Stomach (tissue), 8 donors: ENCODE measurements at regions not wholly inside any gene's neighbourhood (a gene's known extent, or its start where the extent isn't known, plus 50 kb on each side); places are given as distances from the start of the nearest gene placed in this dataset.

Source experiments
- DNase-seq, 2 donors: peaks; one replicate each; pipeline versions ENCODE4 v3.0.0 to v3.0.0-alpha.2; 2013 to 2019
- H3K27ac ChIP-seq, 5 donors: fragments of 200-600 bp in 4 of 5; sonication (generic) in 4 of 5; one replicate each; pipeline ENCODE4 v1.5.1; 2013 to 2019; ENCODE audit warnings: mild to moderate bottlenecking in 1 of 5, moderate library complexity in 1 of 5
- H3K27me3 ChIP-seq, 3 donors: fragments of 200-600 bp; sonication (generic); one replicate each; pipeline ENCODE4 v1.5.1; 2017 to 2019; ENCODE audit warnings: mixed run types in 1 of 3
- H3K36me3 ChIP-seq, 4 donors: fragments of 200-600 bp; sonication (generic); 1 replicate in 3 of 4; 2 replicates in 1 of 4; pipeline ENCODE4 v1.5.1; 2016 to 2019
- H3K4me1 ChIP-seq, 4 donors: fragments of 200-600 bp; sonication (generic); one replicate each; pipeline ENCODE4 v1.5.1; 2016 to 2019
- H3K4me3 ChIP-seq, 4 donors: fragments of 200-600 bp; sonication (generic) in 3 of 4; one replicate each; pipeline ENCODE4 v1.5.1; 2016 to 2019; ENCODE audit warnings: mild to moderate bottlenecking in 1 of 4
- H3K9me3 ChIP-seq, 4 donors: fragments of 200-600 bp; sonication (generic); one replicate each; pipeline ENCODE4 v1.5.1; 2016 to 2019
- EP300 ChIP-seq: sonication (generic); formaldehyde crosslinking; IDR thresholded peaks from one replicate; pipeline ENCODE4 v1.6.1; 2017; ENCODE audit warnings: antibody characterized with exemption
- POLR2A ChIP-seq, 4 donors: fragments of 450-650 bp; IDR thresholded peaks; one replicate each; pipeline ENCODE4 v1.6.1; 2016; ENCODE audit warnings: antibody characterized with exemption in 4 of 4, control low read depth in 2 of 4, mild to moderate bottlenecking in 1 of 4, moderate library complexity in 1 of 4
- POLR2AphosphoS5 ChIP-seq, 3 donors: sonication (generic); formaldehyde crosslinking; IDR thresholded peaks; one replicate each; pipeline ENCODE4 v1.6.1; 2016; ENCODE audit warnings: antibody characterized with exemption in 3 of 3
- WGBS, 5 donors: extraction: QIAGEN DNeasy Blood & Tissue Kit in 3 of 5; methylation state at CpG; one replicate each; pipeline versions ENCODE4 v1.1.5 to v1.1.7; 2013 to 2018; 5-methylcytosine and 5-hydroxymethylcytosine counted together
- intact Hi-C: fragments of 100-400 bp; cut with DNase I; formaldehyde crosslinking; loops from one replicate; pipeline ENCODE4 v1.15.1; 2023; ENCODE audit warnings: low total_unique reads
- TF ChIP-seq, protein P1 (sequence below), 7 experiments: fragments of 450-650 bp in 4 of 7; fragments of 200-600 bp in 3 of 7; sonication (generic) in 3 of 7; IDR thresholded peaks; one replicate each; pipeline ENCODE4 v1.5.1; 2016 to 2019; ENCODE audit warnings: antibody characterized with exemption in 7 of 7, control low read depth in 2 of 7, mild to moderate bottlenecking in 1 of 7
- donor health status: healthy with polysubstance abuse.
- donor health status: Bipolar disorder and iron deficiency.
- donor health status: healthy.

DNA sequence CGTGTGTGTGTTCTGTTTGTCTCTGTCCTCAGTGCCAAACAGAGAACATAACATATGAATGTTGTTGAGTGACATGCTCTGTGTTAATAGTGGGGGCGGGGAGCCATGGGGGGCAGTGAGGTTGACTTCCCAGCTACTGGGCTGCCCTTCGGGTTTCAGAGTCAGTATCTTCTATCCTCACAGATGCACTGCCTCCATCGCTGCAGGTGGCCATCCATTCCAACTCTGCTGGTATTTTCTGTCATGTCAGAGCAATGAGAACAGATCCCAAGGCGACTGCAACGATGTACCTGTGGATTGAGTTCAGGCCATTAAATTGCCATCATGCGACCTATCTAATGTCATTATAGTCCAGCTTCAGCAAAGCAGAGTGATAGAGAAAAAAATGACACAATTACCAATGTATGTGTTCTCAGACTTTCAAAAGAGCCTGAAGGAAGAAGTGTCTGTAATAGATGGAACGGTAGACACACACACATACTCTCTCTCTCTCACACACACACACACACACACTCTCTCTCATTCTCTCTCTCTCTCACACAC lies 418.5 kb downstream of the RWDD3 start:
- Histone ChIP-seq H3K4me1 (no peaks in the 10 kb centered on the region), H3K27me3 (no peaks in the 10 kb centered on the region), H3K9me3 (no peaks in the 10 kb centered on the region), H3K4me3 (no peak overlapping the region), H3K27ac (no peak overlapping the region), H3K36me3 (no peaks in the 10 kb centered on the region)
- DNase-seq: no peak
- TF ChIP-seq, protein P1, sequence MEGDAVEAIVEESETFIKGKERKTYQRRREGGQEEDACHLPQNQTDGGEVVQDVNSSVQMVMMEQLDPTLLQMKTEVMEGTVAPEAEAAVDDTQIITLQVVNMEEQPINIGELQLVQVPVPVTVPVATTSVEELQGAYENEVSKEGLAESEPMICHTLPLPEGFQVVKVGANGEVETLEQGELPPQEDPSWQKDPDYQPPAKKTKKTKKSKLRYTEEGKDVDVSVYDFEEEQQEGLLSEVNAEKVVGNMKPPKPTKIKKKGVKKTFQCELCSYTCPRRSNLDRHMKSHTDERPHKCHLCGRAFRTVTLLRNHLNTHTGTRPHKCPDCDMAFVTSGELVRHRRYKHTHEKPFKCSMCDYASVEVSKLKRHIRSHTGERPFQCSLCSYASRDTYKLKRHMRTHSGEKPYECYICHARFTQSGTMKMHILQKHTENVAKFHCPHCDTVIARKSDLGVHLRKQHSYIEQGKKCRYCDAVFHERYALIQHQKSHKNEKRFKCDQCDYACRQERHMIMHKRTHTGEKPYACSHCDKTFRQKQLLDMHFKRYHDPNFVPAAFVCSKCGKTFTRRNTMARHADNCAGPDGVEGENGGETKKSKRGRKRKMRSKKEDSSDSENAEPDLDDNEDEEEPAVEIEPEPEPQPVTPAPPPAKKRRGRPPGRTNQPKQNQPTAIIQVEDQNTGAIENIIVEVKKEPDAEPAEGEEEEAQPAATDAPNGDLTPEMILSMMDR (IDR thresholded peaks at IDR 0.05): no peak
- no peak for TF ChIP-seq POLR2AphosphoS5 (IDR thresholded peaks at IDR 0.05)
- TF ChIP-seq POLR2A (IDR thresholded peaks at IDR 0.05): no peak
- TF ChIP-seq EP300: no peak
- intact Hi-C loops: no loop called here
- 73 to 82% (median 79%) methylated on average over 8 of the region's 8 CpGs for WGBS, 5 donors

DNA sequence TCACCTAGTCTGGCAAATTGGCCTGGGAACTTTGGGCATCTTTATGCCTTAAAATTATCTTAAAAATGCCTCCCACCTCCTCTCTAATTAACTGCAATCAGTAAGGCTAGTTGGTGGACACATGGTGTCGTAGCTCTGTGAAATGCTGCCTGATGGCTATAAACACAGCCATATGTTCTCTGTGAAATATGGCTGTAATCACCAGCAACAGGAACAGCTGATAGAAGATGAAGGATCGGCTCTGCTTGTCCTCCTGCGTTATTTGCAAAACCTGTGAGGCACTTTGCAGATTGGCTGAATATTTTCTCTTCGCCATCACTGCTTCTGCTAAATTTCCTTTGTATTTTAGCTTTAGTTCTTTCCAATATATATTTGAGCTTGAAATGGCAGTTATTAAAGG lies 419.6 kb downstream of the RWDD3 start:
- 58 to 81% (median 69%) methylated on average over 4 of the region's 4 CpGs for WGBS, 5 donors
- Histone ChIP-seq H3K27ac (no peak overlapping the region), H3K36me3 (no peaks in the 10 kb centered on the region), H3K4me3 (no peak overlapping the region), H3K9me3 (no peaks in the 10 kb centered on the region), H3K27me3 (no peaks in the 10 kb centered on the region), H3K4me1 (no peaks in the 10 kb centered on the region)
- TF ChIP-seq EP300 (no peak), POLR2A (IDR thresholded peaks at IDR 0.05) (no peak), POLR2AphosphoS5 (IDR thresholded peaks at IDR 0.05) (no peak)
- TF ChIP-seq, protein P1 (IDR thresholded peaks at IDR 0.05): no peak
- intact Hi-C loops: no loop called here
- peak in 1 of 2 donors; percentile 13 for DNase-seq

DNA sequence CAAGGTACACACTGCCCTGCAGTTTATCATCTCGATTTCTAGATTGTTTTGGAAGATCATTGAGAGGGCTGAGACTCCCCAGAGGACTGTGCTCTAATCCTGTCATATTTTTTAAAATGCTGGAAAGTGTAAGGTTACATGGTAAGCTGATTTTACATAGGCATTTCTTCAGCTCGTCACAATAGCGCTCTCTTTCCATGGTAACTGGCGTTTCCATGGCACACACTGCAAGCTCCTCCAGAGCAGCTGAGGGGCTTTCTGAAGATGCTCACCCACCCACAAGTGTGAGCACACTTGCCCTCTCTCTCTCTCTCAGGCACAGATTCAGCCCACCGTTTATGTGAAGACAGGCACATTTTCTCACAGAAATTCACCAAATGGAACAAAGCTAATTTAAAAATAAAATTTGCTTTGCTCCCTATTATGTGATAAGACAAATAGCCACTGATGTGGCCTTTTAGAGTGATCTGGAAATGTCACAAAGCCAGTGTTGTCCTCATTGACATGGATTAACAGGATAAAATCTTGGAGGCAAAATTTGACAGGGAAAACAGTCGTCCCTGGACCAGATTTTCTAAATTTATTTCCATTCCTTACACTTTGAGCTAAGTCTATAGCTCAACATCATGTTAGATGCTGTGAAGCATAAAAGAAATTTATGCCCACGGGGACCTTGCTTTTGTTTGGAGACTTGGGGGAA lies 421.5 kb downstream of the RWDD3 start:
- no peak overlapping the region for H3K27ac ChIP-seq
- TF ChIP-seq POLR2A (IDR thresholded peaks at IDR 0.05) (no peak), POLR2AphosphoS5 (IDR thresholded peaks at IDR 0.05) (no peak), EP300 (no peak)
- TF ChIP-seq, protein P1 (IDR thresholded peaks at IDR 0.05): no peak
- WGBS, 5 donors: 60 to 67% (median 64%) methylated on average over 7 of the region's 7 CpGs
- H3K27me3 ChIP-seq: no peaks in the 10 kb centered on the region
- no peak overlapping the region for H3K4me3 ChIP-seq
- DNase-seq: no peak
- no peaks in the 10 kb centered on the region for H3K36me3 ChIP-seq
- intact Hi-C loops: no loop called here
- H3K4me1 ChIP-seq: peaks cover 0 to 11% (median 0%) of the 10 kb centered on the region in 4 donors
- no peaks in the 10 kb centered on the region for H3K9me3 ChIP-seq

DNA sequence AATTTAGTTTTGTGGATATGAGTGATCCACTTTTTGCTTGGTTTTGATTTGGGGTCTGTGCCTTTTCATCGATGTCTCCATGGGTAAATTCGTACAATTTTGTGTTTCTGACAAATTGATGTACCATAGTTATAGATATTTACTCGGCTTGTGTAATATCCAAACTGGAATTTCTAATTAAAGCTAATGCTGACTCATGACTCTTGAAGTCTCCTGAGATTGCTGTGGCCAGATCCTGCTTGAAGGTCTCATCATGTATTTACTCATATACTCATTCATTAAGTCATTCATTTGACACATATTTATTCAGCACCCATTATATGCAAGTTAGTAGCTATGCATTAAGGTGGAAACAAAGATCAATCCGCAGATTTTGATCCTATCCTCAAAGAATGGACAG lies 423.2 kb downstream of the RWDD3 start:
- Histone ChIP-seq H3K36me3 (no peaks in the 10 kb centered on the region), H3K4me3 (no peak overlapping the region), H3K27ac (no peak overlapping the region), H3K9me3 (peaks cover 0 to under 1% (median 0%) of the 10 kb centered on the region in 4 donors), H3K27me3 (no peaks in the 10 kb centered on the region), H3K4me1 (peaks cover 0 to 15% (median 0%) of the 10 kb centered on the region in 4 donors)
- 76 to 90% (median 87%) methylated on average over 4 of the region's 4 CpGs for WGBS, 5 donors
- DNase-seq: no peak
- intact Hi-C loops: no loop called here
- no peak for TF ChIP-seq POLR2A (IDR thresholded peaks at IDR 0.05)
- no peak for TF ChIP-seq POLR2AphosphoS5 (IDR thresholded peaks at IDR 0.05)
- TF ChIP-seq, protein P1 (IDR thresholded peaks at IDR 0.05): no peak
- no peak for TF ChIP-seq EP300
